Neural progenitor cell (in vitro differentiated cells): ENCODE measurements at regions not wholly inside any gene's neighbourhood (a gene's known extent, or its start where the extent isn't known, plus 50 kb on each side); places are given as distances from the start of the nearest gene placed in this dataset.

Source experiments
- EZH2 ChIP-seq: fragments of 200-600 bp; sonication (generic); IDR thresholded peaks from 2 replicates; pipeline ENCODE4 v1.6.1; 2017; ENCODE audit warnings: antibody characterized with exemption, mild to moderate bottlenecking, moderate library complexity
- TF ChIP-seq, protein P1 (sequence below): fragments of 200-600 bp; sonication (generic); IDR thresholded peaks from 2 replicates; pipeline ENCODE4 v1.5.1; 2017; ENCODE audit warnings: antibody characterized with exemption, mild to moderate bottlenecking

GRCh38 chr5:111968459-111968858 is 211.5 kb upstream of the NREP start:
- TF ChIP-seq, protein P1, sequence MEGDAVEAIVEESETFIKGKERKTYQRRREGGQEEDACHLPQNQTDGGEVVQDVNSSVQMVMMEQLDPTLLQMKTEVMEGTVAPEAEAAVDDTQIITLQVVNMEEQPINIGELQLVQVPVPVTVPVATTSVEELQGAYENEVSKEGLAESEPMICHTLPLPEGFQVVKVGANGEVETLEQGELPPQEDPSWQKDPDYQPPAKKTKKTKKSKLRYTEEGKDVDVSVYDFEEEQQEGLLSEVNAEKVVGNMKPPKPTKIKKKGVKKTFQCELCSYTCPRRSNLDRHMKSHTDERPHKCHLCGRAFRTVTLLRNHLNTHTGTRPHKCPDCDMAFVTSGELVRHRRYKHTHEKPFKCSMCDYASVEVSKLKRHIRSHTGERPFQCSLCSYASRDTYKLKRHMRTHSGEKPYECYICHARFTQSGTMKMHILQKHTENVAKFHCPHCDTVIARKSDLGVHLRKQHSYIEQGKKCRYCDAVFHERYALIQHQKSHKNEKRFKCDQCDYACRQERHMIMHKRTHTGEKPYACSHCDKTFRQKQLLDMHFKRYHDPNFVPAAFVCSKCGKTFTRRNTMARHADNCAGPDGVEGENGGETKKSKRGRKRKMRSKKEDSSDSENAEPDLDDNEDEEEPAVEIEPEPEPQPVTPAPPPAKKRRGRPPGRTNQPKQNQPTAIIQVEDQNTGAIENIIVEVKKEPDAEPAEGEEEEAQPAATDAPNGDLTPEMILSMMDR: no peak
- TF ChIP-seq EZH2: no peak
